ENCODE measurements at regions not wholly inside any gene's neighbourhood (a gene's known extent, or its start where the extent isn't known, plus 50 kb on each side); places are given as distances from the start of the nearest gene placed in this dataset.

GRCh38 chr14:36048667-36049066, 127.9 kb downstream of the PTCSC3 start:
- 76% methylated on average over 5 of the region's 5 CpGs for WGBS
- intact Hi-C loops (cut with DNase I), result no loop called here
- H3K36me3 ChIP-seq, result no peaks in the 10 kb centered on the region
- H3K4me3 ChIP-seq, result no peak overlapping the region
- TF ChIP-seq POLR2A (IDR thresholded peaks at IDR 0.05; ENCODE audit: low read depth) (no peak), POLR2AphosphoS5 (IDR thresholded peaks at IDR 0.05) (no peak), EP300 (IDR thresholded peaks at IDR 0.05) (no peak), CTCF (IDR thresholded peaks at IDR 0.05) (no peak)
- no peaks in the 10 kb centered on the region for H3K4me1 ChIP-seq
- H3K9me3 ChIP-seq, result no peaks in the 10 kb centered on the region
- peak; percentile 80 for DNase-seq (ENCODE audit: extremely low spot score)
- H3K27me3 ChIP-seq, result peaks cover 0 to 5% (median 0%) of the 10 kb centered on the region in 4 donors
- H3K27ac ChIP-seq (replicated peaks in 1 of 4), result no peak overlapping the region

GRCh38 chr14:36047912-36048311, 128.6 kb downstream of the PTCSC3 start:
- Histone ChIP-seq H3K9me3 (no peaks in the 10 kb centered on the region), H3K4me3 (no peak overlapping the region), H3K27ac (replicated peaks in 1 of 4) (no peak overlapping the region), H3K4me1 (no peaks in the 10 kb centered on the region), H3K27me3 (peaks cover 0 to 5% (median 0%) of the 10 kb centered on the region in 4 donors), H3K36me3 (no peaks in the 10 kb centered on the region)
- intact Hi-C loops (cut with DNase I), result no loop called here
- WGBS, result 72% methylated on average over 4 of the region's 4 CpGs
- TF ChIP-seq CTCF (IDR thresholded peaks at IDR 0.05) (no peak), POLR2A (IDR thresholded peaks at IDR 0.05; ENCODE audit: low read depth) (no peak), EP300 (IDR thresholded peaks at IDR 0.05) (no peak), POLR2AphosphoS5 (IDR thresholded peaks at IDR 0.05) (no peak)
- DNase-seq (ENCODE audit: extremely low spot score), result no peak

GRCh38 chr14:36035675-36036074, 140.8 kb downstream of the PTCSC3 start:
- intact Hi-C loops (cut with DNase I), result no loop called here
- H3K27ac ChIP-seq (replicated peaks in 1 of 4), result no peak overlapping the region
- TF ChIP-seq POLR2AphosphoS5 (IDR thresholded peaks at IDR 0.05) (no peak), POLR2A (IDR thresholded peaks at IDR 0.05; ENCODE audit: low read depth) (no peak), EP300 (IDR thresholded peaks at IDR 0.05) (no peak), CTCF (IDR thresholded peaks at IDR 0.05) (no peak)
- H3K36me3 ChIP-seq, result no peaks in the 10 kb centered on the region
- 91% methylated on average over 2 of the region's 2 CpGs for WGBS
- no peak overlapping the region for H3K4me3 ChIP-seq
- DNase-seq (ENCODE audit: extremely low spot score), result no peak
- H3K9me3 ChIP-seq, result peaks cover 0 to 9% (median 2%) of the 10 kb centered on the region in 4 donors
- H3K4me1 ChIP-seq, result no peaks in the 10 kb centered on the region
- peaks cover 0 to 5% (median 0%) of the 10 kb centered on the region in 4 donors for H3K27me3 ChIP-seq

- WGBS, result 76% methylated on average over 3 of the region's 3 CpGs
- peaks cover 0 to 6% (median 0%) of the 10 kb centered on the region in 4 donors for H3K27me3 ChIP-seq
- no peaks in the 10 kb centered on the region for H3K9me3 ChIP-seq
- H3K36me3 ChIP-seq, result no peaks in the 10 kb centered on the region
- no peak overlapping the region for H3K4me3 ChIP-seq
- intact Hi-C loops (cut with DNase I), result no loop called here
- H3K4me1 ChIP-seq, result no peaks in the 10 kb centered on the region
- DNase-seq (ENCODE audit: extremely low spot score), result no peak
- H3K27ac ChIP-seq (replicated peaks in 1 of 4), result no peak overlapping the region
- TF ChIP-seq POLR2A (IDR thresholded peaks at IDR 0.05; ENCODE audit: low read depth) (no peak), POLR2AphosphoS5 (IDR thresholded peaks at IDR 0.05) (no peak), EP300 (IDR thresholded peaks at IDR 0.05) (no peak), CTCF (IDR thresholded peaks at IDR 0.05) (no peak)
These were observed 147.9 kb downstream of the PTCSC3 start for GRCh38 chr14:36028665-36029064.

GRCh38 chr14:36028218-36028617, 148.3 kb downstream of the PTCSC3 start:
- WGBS, result 84% methylated on average over 4 of the region's 4 CpGs
- Histone ChIP-seq H3K27me3 (peaks cover 0 to 6% (median 0%) of the 10 kb centered on the region in 4 donors), H3K27ac (replicated peaks in 1 of 4) (no peak overlapping the region), H3K4me3 (no peak overlapping the region), H3K36me3 (no peaks in the 10 kb centered on the region), H3K4me1 (no peaks in the 10 kb centered on the region), H3K9me3 (no peaks in the 10 kb centered on the region)
- intact Hi-C loops (cut with DNase I), result no loop called here
- TF ChIP-seq EP300 (IDR thresholded peaks at IDR 0.05), result no peak
- TF ChIP-seq CTCF (IDR thresholded peaks at IDR 0.05), result no peak
- no peak for TF ChIP-seq POLR2A (IDR thresholded peaks at IDR 0.05; ENCODE audit: low read depth)
- TF ChIP-seq POLR2AphosphoS5 (IDR thresholded peaks at IDR 0.05), result no peak
- DNase-seq (ENCODE audit: extremely low spot score), result no peak
